GM20000 (cell line): ENCODE measurements at regions not wholly inside any gene's neighbourhood (a gene's known extent, or its start where the extent isn't known, plus 50 kb on each side); places are given as distances from the start of the nearest gene placed in this dataset.

Source experiments
- DNase-seq: peaks from one replicate; pipeline ENCODE4 v3.0.0; 2012; ENCODE audit warnings: low spot score
- CTCF ChIP-seq: IDR thresholded peaks from 2 replicates; pipeline ENCODE4 v1.5.1; 2012; ENCODE audit warnings: mild to moderate bottlenecking, control low read depth; ENCODE audit errors: extremely low read depth, missing control alignments

GRCh38 chr15:25180606-25181292 lies 226.0 kb downstream of the SNRPN start:
- no peak for TF ChIP-seq CTCF
- no peak for DNase-seq

GRCh38 chr15:25181293-25182097 lies 226.7 kb downstream of the SNRPN start:
- DNase-seq, result no peak
- TF ChIP-seq CTCF, result no peak

- no peak for DNase-seq
- TF ChIP-seq CTCF, result no peak
Observed at GRCh38 chr15:25182098-25182478, 227.3 kb downstream of the SNRPN start.

GRCh38 chr15:25182736-25183445 lies 228.1 kb downstream of the SNRPN start:
- no peak for DNase-seq
- no peak for TF ChIP-seq CTCF

GRCh38 chr15:25183581-25184251 lies 228.9 kb downstream of the SNRPN start:
- TF ChIP-seq CTCF, result no peak
- no peak for DNase-seq

- DNase-seq, result no peak
- TF ChIP-seq CTCF, result no peak
Observed at GRCh38 chr15:25184356-25185155, 229.8 kb downstream of the SNRPN start.
